GM23338 (cell line): ENCODE measurements at regions not wholly inside any gene's neighbourhood (a gene's known extent, or its start where the extent isn't known, plus 50 kb on each side); places are given as distances from the start of the nearest gene placed in this dataset.

Experiments used
- ATAC-seq: fragments of 200-7000 bp; cut with Tn5 transposase; 3 replicates; pipeline ENCODE4 v1.9.1; 2020
- DNase-seq: peaks from one replicate; pipeline ENCODE4 v3.0.0-alpha.2; 2015; ENCODE audit warnings: low spot score
- H2AFZ ChIP-seq: fragments of 200-600 bp; sonication (generic); 2 replicates; pipeline ENCODE4 v1.8.0; 2016; ENCODE audit warnings: antibody characterized with exemption, mild to moderate bottlenecking, moderate library complexity
- H3F3A ChIP-seq: fragments of 200-600 bp; sonication (generic); replicated peaks from 2 replicates; pipeline ENCODE4 v1.8.0; 2017; ENCODE audit warnings: antibody characterized with exemption, mixed run types, low read depth
- H3K27ac ChIP-seq: fragments of 200-600 bp; sonication (generic); 2 replicates; pipeline ENCODE4 v1.6.1; 2016; ENCODE audit warnings: low read depth
- H3K27me3 ChIP-seq: fragments of 200-600 bp; sonication (generic); 2 replicates; pipeline ENCODE4 v1.8.0; 2016; ENCODE audit warnings: mild to moderate bottlenecking, mixed run types, moderate library complexity; ENCODE audit not compliant: insufficient read depth
- H3K36me3 ChIP-seq: fragments of 200-600 bp; sonication (generic); 2 replicates; pipeline ENCODE4 v1.8.0; 2016; ENCODE audit warnings: mild to moderate bottlenecking; ENCODE audit not compliant: insufficient read depth
- H3K4me1 ChIP-seq: fragments of 200-600 bp; sonication (generic); 2 replicates; pipeline ENCODE4 v1.8.0; 2016; ENCODE audit warnings: mild to moderate bottlenecking, moderate library complexity; ENCODE audit not compliant: insufficient read depth
- H3K4me2 ChIP-seq: fragments of 200-600 bp; sonication (generic); 2 replicates; pipeline ENCODE4 v1.7.1; 2017; ENCODE audit warnings: mixed run types
- H3K4me3 ChIP-seq: fragments of 200-600 bp; sonication (generic); 2 replicates; pipeline ENCODE4 v1.6.1; 2016; ENCODE audit warnings: mixed run types
- H3K79me2 ChIP-seq: fragments of 200-600 bp; sonication (generic); replicated peaks from 2 replicates; pipeline ENCODE4 v1.8.0; 2017; ENCODE audit warnings: mild to moderate bottlenecking; ENCODE audit not compliant: insufficient read depth
- H3K9me2 ChIP-seq: fragments of 200-600 bp; sonication (generic); 2 replicates; pipeline ENCODE4 v1.8.0; 2017; ENCODE audit not compliant: insufficient read depth
- H4K20me1 ChIP-seq: fragments of 200-600 bp; sonication (generic); replicated peaks from 2 replicates; pipeline ENCODE4 v1.8.0; 2017; ENCODE audit warnings: mild to moderate bottlenecking; ENCODE audit not compliant: insufficient read depth
- H3K27ac Mint-ChIP-seq: 2 replicates; pipeline ENCODE4 v1.8.0; 2020; ENCODE audit warnings: inconsistent platforms, mild to moderate bottlenecking, moderate library complexity, mixed read lengths
- H3K27me3 Mint-ChIP-seq: 3 replicates; pipeline ENCODE4 v1.8.0; 2022; ENCODE audit warnings: low read depth, mild to moderate bottlenecking, moderate library complexity, mixed read lengths, inconsistent platforms; ENCODE audit not compliant: insufficient read depth, poor library complexity
- H3K36me3 Mint-ChIP-seq: 3 replicates; pipeline ENCODE4 v1.8.0; 2021; ENCODE audit warnings: low read depth, mild to moderate bottlenecking, inconsistent platforms, moderate library complexity, mixed read lengths
- H3K4me1 Mint-ChIP-seq: 3 replicates; pipeline ENCODE4 v1.8.0; 2020; ENCODE audit warnings: mild to moderate bottlenecking, inconsistent platforms, mixed read lengths
- H3K4me3 Mint-ChIP-seq: 3 replicates; pipeline ENCODE4 v1.8.0; 2021; ENCODE audit warnings: moderate library complexity, mild to moderate bottlenecking, inconsistent platforms, mixed read lengths
- H3K9me3 Mint-ChIP-seq: 3 replicates; pipeline ENCODE4 v1.8.0; 2020; ENCODE audit warnings: moderate library complexity, mild to moderate bottlenecking, inconsistent platforms, mixed read lengths
- CREB1 ChIP-seq: fragments of 250-450 bp; sonication (Bioruptor Pico); IDR thresholded peaks from 2 replicates; pipeline ENCODE4 v1.5.0; 2020; ENCODE audit warnings: low read depth, mild to moderate bottlenecking, moderate library complexity
- ETS1 ChIP-seq: IDR thresholded peaks from 2 replicates; pipeline ENCODE4 v1.6.1; 2016; ENCODE audit warnings: antibody characterized with exemption
- EZH2phosphoT487 ChIP-seq: fragments of 200-600 bp; sonication (generic); IDR thresholded peaks from one replicate; pipeline ENCODE4 v1.8.1; 2018; ENCODE audit warnings: antibody characterized with exemption; ENCODE audit not compliant: unreplicated experiment
- JUNB ChIP-seq: IDR thresholded peaks from one replicate; pipeline ENCODE4 v1.6.1; 2016; ENCODE audit warnings: antibody characterized with exemption; ENCODE audit not compliant: unreplicated experiment
- NANOG ChIP-seq: IDR thresholded peaks from 2 replicates; pipeline ENCODE4 v1.6.1; 2016; ENCODE audit warnings: antibody characterized with exemption, borderline replicate concordance
- POLR2AphosphoS5 ChIP-seq: IDR thresholded peaks from 2 replicates; pipeline ENCODE4 v1.6.1; 2016; ENCODE audit warnings: antibody characterized with exemption, low read depth
- STAT1 ChIP-seq: IDR thresholded peaks from one replicate; pipeline ENCODE4 v1.6.1; 2016; ENCODE audit warnings: antibody characterized with exemption; ENCODE audit not compliant: unreplicated experiment
- ZNF114 ChIP-seq: fragments of 250-450 bp; sonication (Bioruptor Pico); IDR thresholded peaks from 2 replicates; pipeline ENCODE4 v1.5.0; 2020; ENCODE audit warnings: mild to moderate bottlenecking, moderate library complexity
- ZNF331 ChIP-seq: fragments of 250-450 bp; sonication (Bioruptor Pico); IDR thresholded peaks from 2 replicates; pipeline ENCODE4 v1.5.0; 2020; ENCODE audit warnings: low read depth, mild to moderate bottlenecking, moderate library complexity
- TF ChIP-seq, protein P1 (sequence below): fragments of 250-450 bp; sonication (Bioruptor Pico); IDR thresholded peaks from 2 replicates; pipeline ENCODE4 v1.5.0; 2020; ENCODE audit warnings: mild to moderate bottlenecking, moderate library complexity
- TF ChIP-seq, protein P2 (sequence below): IDR thresholded peaks from one replicate; pipeline ENCODE4 v1.6.1; 2018; ENCODE audit warnings: antibody characterized with exemption; ENCODE audit not compliant: unreplicated experiment

- TF ChIP-seq, protein P1, sequence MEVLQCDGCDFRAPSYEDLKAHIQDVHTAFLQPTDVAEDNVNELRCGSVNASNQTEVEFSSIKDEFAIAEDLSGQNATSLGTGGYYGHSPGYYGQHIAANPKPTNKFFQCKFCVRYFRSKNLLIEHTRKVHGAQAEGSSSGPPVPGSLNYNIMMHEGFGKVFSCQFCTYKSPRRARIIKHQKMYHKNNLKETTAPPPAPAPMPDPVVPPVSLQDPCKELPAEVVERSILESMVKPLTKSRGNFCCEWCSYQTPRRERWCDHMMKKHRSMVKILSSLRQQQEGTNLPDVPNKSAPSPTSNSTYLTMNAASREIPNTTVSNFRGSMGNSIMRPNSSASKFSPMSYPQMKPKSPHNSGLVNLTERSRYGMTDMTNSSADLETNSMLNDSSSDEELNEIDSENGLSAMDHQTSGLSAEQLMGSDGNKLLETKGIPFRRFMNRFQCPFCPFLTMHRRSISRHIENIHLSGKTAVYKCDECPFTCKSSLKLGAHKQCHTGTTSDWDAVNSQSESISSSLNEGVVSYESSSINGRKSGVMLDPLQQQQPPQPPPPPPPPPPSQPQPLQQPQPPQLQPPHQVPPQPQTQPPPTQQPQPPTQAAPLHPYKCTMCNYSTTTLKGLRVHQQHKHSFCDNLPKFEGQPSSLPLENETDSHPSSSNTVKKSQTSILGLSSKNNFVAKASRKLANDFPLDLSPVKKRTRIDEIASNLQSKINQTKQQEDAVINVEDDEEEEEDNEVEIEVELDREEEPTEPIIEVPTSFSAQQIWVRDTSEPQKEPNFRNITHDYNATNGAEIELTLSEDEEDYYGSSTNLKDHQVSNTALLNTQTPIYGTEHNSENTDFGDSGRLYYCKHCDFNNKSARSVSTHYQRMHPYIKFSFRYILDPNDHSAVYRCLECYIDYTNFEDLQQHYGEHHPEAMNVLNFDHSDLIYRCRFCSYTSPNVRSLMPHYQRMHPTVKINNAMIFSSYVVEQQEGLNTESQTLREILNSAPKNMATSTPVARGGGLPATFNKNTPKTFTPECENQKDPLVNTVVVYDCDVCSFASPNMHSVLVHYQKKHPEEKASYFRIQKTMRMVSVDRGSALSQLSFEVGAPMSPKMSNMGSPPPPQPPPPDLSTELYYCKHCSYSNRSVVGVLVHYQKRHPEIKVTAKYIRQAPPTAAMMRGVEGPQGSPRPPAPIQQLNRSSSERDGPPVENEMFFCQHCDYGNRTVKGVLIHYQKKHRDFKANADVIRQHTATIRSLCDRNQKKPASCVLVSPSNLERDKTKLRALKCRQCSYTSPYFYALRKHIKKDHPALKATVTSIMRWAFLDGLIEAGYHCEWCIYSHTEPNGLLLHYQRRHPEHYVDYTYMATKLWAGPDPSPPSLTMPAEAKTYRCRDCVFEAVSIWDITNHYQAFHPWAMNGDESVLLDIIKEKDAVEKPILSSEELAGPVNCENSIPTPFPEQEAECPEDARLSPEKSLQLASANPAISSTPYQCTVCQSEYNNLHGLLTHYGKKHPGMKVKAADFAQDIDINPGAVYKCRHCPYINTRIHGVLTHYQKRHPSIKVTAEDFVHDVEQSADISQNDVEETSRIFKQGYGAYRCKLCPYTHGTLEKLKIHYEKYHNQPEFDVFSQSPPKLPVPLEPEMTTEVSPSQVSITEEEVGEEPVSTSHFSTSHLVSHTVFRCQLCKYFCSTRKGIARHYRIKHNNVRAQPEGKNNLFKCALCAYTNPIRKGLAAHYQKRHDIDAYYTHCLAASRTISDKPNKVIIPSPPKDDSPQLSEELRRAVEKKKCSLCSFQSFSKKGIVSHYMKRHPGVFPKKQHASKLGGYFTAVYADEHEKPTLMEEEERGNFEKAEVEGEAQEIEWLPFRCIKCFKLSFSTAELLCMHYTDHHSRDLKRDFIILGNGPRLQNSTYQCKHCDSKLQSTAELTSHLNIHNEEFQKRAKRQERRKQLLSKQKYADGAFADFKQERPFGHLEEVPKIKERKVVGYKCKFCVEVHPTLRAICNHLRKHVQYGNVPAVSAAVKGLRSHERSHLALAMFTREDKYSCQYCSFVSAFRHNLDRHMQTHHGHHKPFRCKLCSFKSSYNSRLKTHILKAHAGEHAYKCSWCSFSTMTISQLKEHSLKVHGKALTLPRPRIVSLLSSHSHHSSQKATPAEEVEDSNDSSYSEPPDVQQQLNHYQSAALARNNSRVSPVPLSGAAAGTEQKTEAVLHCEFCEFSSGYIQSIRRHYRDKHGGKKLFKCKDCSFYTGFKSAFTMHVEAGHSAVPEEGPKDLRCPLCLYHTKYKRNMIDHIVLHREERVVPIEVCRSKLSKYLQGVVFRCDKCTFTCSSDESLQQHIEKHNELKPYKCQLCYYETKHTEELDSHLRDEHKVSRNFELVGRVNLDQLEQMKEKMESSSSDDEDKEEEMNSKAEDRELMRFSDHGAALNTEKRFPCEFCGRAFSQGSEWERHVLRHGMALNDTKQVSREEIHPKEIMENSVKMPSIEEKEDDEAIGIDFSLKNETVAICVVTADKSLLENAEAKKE (CRISPR knock-in tag), result no peak
- TF ChIP-seq NANOG, result no peak
- no peak for TF ChIP-seq STAT1
- no peak for TF ChIP-seq EZH2phosphoT487
- no peak for TF ChIP-seq ETS1
Measured at GRCh38 chr7:9036080-9036479, 602.7 kb downstream of the NXPH1 start (continued).

DNA sequence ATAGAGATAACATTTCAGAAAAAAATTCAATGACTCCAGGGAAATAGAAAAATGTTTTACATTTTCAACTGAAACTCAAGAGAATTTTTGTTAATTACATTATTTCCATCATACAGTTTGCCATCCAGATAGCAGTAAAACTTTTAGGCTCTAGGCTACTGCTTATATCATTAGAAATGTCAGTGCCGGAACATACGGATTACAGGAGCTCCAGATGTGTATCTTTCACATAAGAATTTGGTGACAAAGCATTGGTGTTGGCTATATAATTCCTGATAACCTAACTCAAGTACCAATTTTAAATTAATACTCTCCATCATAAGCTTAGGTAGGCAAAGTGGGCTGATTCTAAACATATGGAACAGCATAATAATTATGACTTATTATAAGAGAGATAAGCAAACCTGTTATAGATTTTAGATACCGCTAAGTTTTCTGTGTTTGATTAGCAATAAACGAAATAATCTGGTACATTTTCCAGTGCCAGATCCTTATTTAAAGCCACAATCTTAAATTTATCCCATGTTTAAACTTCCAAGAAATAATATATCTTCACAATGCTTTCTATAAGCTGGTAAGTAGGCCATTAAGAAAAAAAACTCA lies 637.9 kb downstream of the NXPH1 start:
- H3K9me3 Mint-ChIP-seq, result no peaks in the 10 kb centered on the region
- H3K4me2 ChIP-seq, result no peak overlapping the region
- no peaks in the 10 kb centered on the region for H4K20me1 ChIP-seq
- DNase-seq, result no peak
- H3K4me3 Mint-ChIP-seq, result no peak overlapping the region
- H3K36me3 ChIP-seq, result no peaks in the 10 kb centered on the region; the same call in 1 of the 2 replicates
- no peaks in the 10 kb centered on the region for H3F3A ChIP-seq
- no peaks in the 10 kb centered on the region; the same call in 2 of the 3 replicates for H3K4me1 Mint-ChIP-seq
- H3K27me3 ChIP-seq, result no peaks in the 10 kb centered on the region
- no peak overlapping the region for H3K27ac ChIP-seq
- H3K36me3 Mint-ChIP-seq, result no peaks in the 10 kb centered on the region
- no peaks in the 10 kb centered on the region for H3K27me3 Mint-ChIP-seq
- no peak overlapping the region for H3K27ac Mint-ChIP-seq
- H3K4me1 ChIP-seq, result no peaks in the 10 kb centered on the region
- H2AFZ ChIP-seq, result no peak overlapping the region
- ATAC-seq, result no peak
- H3K9me2 ChIP-seq, result no peaks in the 10 kb centered on the region
- no peaks in the 10 kb centered on the region for H3K79me2 ChIP-seq
- no peak overlapping the region for H3K4me3 ChIP-seq
- no peak for TF ChIP-seq ETS1
- TF ChIP-seq, protein P2, sequence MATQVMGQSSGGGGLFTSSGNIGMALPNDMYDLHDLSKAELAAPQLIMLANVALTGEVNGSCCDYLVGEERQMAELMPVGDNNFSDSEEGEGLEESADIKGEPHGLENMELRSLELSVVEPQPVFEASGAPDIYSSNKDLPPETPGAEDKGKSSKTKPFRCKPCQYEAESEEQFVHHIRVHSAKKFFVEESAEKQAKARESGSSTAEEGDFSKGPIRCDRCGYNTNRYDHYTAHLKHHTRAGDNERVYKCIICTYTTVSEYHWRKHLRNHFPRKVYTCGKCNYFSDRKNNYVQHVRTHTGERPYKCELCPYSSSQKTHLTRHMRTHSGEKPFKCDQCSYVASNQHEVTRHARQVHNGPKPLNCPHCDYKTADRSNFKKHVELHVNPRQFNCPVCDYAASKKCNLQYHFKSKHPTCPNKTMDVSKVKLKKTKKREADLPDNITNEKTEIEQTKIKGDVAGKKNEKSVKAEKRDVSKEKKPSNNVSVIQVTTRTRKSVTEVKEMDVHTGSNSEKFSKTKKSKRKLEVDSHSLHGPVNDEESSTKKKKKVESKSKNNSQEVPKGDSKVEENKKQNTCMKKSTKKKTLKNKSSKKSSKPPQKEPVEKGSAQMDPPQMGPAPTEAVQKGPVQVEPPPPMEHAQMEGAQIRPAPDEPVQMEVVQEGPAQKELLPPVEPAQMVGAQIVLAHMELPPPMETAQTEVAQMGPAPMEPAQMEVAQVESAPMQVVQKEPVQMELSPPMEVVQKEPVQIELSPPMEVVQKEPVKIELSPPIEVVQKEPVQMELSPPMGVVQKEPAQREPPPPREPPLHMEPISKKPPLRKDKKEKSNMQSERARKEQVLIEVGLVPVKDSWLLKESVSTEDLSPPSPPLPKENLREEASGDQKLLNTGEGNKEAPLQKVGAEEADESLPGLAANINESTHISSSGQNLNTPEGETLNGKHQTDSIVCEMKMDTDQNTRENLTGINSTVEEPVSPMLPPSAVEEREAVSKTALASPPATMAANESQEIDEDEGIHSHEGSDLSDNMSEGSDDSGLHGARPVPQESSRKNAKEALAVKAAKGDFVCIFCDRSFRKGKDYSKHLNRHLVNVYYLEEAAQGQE, result no peak
- TF ChIP-seq JUNB, result no peak
- no peak for TF ChIP-seq ZNF331 (CRISPR knock-in tag)
- no peak for TF ChIP-seq POLR2AphosphoS5
- TF ChIP-seq STAT1, result no peak
- TF ChIP-seq CREB1 (CRISPR knock-in tag), result no peak
- TF ChIP-seq EZH2phosphoT487, result no peak
- TF ChIP-seq ZNF114 (CRISPR knock-in tag), result no peak
- no peak for TF ChIP-seq NANOG
